ENCODE measurements at regions not wholly inside any gene's neighbourhood (a gene's known extent, or its start where the extent isn't known, plus 50 kb on each side); places are given as distances from the start of the nearest gene placed in this dataset.

GRCh38 chr13:84946192-84946591 lies 853.0 kb downstream of the SLITRK6 start:
- Mint-ChIP-seq H3K27ac (no peak overlapping the region), H3K9me3 (no peaks in the 10 kb centered on the region), H3K4me1 (no peaks in the 10 kb centered on the region), H3K4me3 (no peak overlapping the region), H3K36me3 (no peaks in the 10 kb centered on the region), H3K27me3 (ENCODE audit: insufficient read depth, low read depth) (no peaks in the 10 kb centered on the region)
- no peaks in the 10 kb centered on the region for H3K79me2 ChIP-seq (ENCODE audit: low read depth)
- no peaks in the 10 kb centered on the region for H3K4me1 ChIP-seq
- H4K20me1 ChIP-seq (ENCODE audit: low read depth): no peaks in the 10 kb centered on the region
- no peak overlapping the region for H2AFZ ChIP-seq (replicated peaks)
- no peak overlapping the region for H3K27ac ChIP-seq
- H3K36me3 ChIP-seq: no peaks in the 10 kb centered on the region
- H3K27me3 ChIP-seq: no peaks in the 10 kb centered on the region
- no peak overlapping the region for H3K4me3 ChIP-seq
- H3F3A ChIP-seq (ENCODE audit: low read depth): no peaks in the 10 kb centered on the region
- H3K9me3 ChIP-seq (ENCODE audit: low read depth): no peaks in the 10 kb centered on the region
- no peak overlapping the region for H3K9ac ChIP-seq
- TF ChIP-seq EZH2 (IDR thresholded peaks at IDR 0.05) (no peak), EZH2phosphoT487 (IDR thresholded peaks at IDR 0.05) (no peak)
- TF ChIP-seq, protein P1, sequence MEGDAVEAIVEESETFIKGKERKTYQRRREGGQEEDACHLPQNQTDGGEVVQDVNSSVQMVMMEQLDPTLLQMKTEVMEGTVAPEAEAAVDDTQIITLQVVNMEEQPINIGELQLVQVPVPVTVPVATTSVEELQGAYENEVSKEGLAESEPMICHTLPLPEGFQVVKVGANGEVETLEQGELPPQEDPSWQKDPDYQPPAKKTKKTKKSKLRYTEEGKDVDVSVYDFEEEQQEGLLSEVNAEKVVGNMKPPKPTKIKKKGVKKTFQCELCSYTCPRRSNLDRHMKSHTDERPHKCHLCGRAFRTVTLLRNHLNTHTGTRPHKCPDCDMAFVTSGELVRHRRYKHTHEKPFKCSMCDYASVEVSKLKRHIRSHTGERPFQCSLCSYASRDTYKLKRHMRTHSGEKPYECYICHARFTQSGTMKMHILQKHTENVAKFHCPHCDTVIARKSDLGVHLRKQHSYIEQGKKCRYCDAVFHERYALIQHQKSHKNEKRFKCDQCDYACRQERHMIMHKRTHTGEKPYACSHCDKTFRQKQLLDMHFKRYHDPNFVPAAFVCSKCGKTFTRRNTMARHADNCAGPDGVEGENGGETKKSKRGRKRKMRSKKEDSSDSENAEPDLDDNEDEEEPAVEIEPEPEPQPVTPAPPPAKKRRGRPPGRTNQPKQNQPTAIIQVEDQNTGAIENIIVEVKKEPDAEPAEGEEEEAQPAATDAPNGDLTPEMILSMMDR (IDR thresholded peaks at IDR 0.05): no peak
- no peak for DNase-seq (ENCODE audit: low spot score)
- no peak overlapping the region for H3K4me2 ChIP-seq

- Histone ChIP-seq H2AFZ (replicated peaks) (no peak overlapping the region), H3K4me3 (no peak overlapping the region), H3K4me2 (no peak overlapping the region), H3K9me3 (ENCODE audit: low read depth) (no peaks in the 10 kb centered on the region), H3K36me3 (no peaks in the 10 kb centered on the region), H3K79me2 (ENCODE audit: low read depth) (no peaks in the 10 kb centered on the region), H3K27me3 (no peaks in the 10 kb centered on the region), H3K27ac (no peak overlapping the region), H3F3A (ENCODE audit: low read depth) (no peaks in the 10 kb centered on the region), H4K20me1 (ENCODE audit: low read depth) (no peaks in the 10 kb centered on the region), H3K4me1 (no peaks in the 10 kb centered on the region), H3K9ac (no peak overlapping the region)
- Mint-ChIP-seq H3K36me3 (no peaks in the 10 kb centered on the region), H3K4me3 (no peak overlapping the region), H3K9me3 (no peaks in the 10 kb centered on the region), H3K27me3 (ENCODE audit: insufficient read depth, low read depth) (no peaks in the 10 kb centered on the region), H3K4me1 (no peaks in the 10 kb centered on the region), H3K27ac (no peak overlapping the region)
- DNase-seq (ENCODE audit: low spot score): no peak
- TF ChIP-seq EZH2 (IDR thresholded peaks at IDR 0.05) (no peak), EZH2phosphoT487 (IDR thresholded peaks at IDR 0.05) (no peak)
- TF ChIP-seq, protein P1 (IDR thresholded peaks at IDR 0.05): no peak
These were observed 858.4 kb downstream of the SLITRK6 start for GRCh38 chr13:84940798-84941197.

- Histone ChIP-seq H3K79me2 (ENCODE audit: low read depth) (no peaks in the 10 kb centered on the region), H3F3A (ENCODE audit: low read depth) (no peaks in the 10 kb centered on the region), H3K36me3 (no peaks in the 10 kb centered on the region), H3K4me1 (no peaks in the 10 kb centered on the region), H3K4me3 (no peak overlapping the region), H3K27ac (no peak overlapping the region), H3K9me3 (ENCODE audit: low read depth) (no peaks in the 10 kb centered on the region), H3K9ac (no peak overlapping the region), H4K20me1 (ENCODE audit: low read depth) (no peaks in the 10 kb centered on the region), H3K27me3 (no peaks in the 10 kb centered on the region), H3K4me2 (no peak overlapping the region), H2AFZ (replicated peaks) (no peak overlapping the region)
- Mint-ChIP-seq H3K4me1 (no peaks in the 10 kb centered on the region), H3K27me3 (ENCODE audit: insufficient read depth, low read depth) (no peaks in the 10 kb centered on the region), H3K9me3 (no peaks in the 10 kb centered on the region), H3K36me3 (no peaks in the 10 kb centered on the region), H3K27ac (no peak overlapping the region), H3K4me3 (no peak overlapping the region)
- TF ChIP-seq EZH2 (IDR thresholded peaks at IDR 0.05): no peak
- TF ChIP-seq EZH2phosphoT487 (IDR thresholded peaks at IDR 0.05): no peak
- TF ChIP-seq, protein P1 (IDR thresholded peaks at IDR 0.05): no peak
- no peak for DNase-seq (ENCODE audit: low spot score)
These were observed 859.1 kb downstream of the SLITRK6 start for GRCh38 chr13:84940167-84940566.
